Keratinocyte (primary cell): ENCODE measurements at regions not wholly inside any gene's neighbourhood (a gene's known extent, or its start where the extent isn't known, plus 50 kb on each side); places are given as distances from the start of the nearest gene placed in this dataset.

Experiments used
- DNase-seq: peaks from one replicate; pipeline ENCODE4 v3.0.0-alpha.2; 2011; ENCODE audit warnings: low read depth, missing footprints, low spot score
- FAIRE-seq: peaks from 2 replicates; lab custom pipeline; 2011; peaks lifted over from hg19 to GRCh38; lab: Jason Lieb, UNC
- H2AFZ ChIP-seq: 2 replicates; pipeline ENCODE4 v1.6.0; 2012; ENCODE audit warnings: low read length, control low read depth, inconsistent platforms; ENCODE audit not compliant: control insufficient read depth
- H3K27ac ChIP-seq: 2 replicates; pipeline ENCODE4 v1.5.1; 2011; ENCODE audit warnings: low read length; ENCODE audit not compliant: control insufficient read depth, insufficient read depth
- H3K27me3 ChIP-seq: 3 replicates; pipeline ENCODE4 v1.6.0; 2011; ENCODE audit warnings: low read length; ENCODE audit not compliant: control insufficient read depth, insufficient read depth; ENCODE audit errors: extremely low read depth
- H3K36me3 ChIP-seq, 2 experiments: 2 replicates in 1 of 2; 3 replicates in 1 of 2; pipeline ENCODE4 v1.5.1; 2011; ENCODE audit warnings: low read length in 2 of 2, mild to moderate bottlenecking in 1 of 2; ENCODE audit not compliant: control insufficient read depth in 2 of 2, insufficient read depth in 2 of 2; ENCODE audit errors: extremely low read depth in 1 of 2
- H3K4me1 ChIP-seq: 3 replicates; pipeline ENCODE4 v1.5.1; 2011; ENCODE audit warnings: low read length; ENCODE audit not compliant: control insufficient read depth, insufficient read depth; ENCODE audit errors: extremely low read depth
- H3K4me2 ChIP-seq: 3 replicates; pipeline ENCODE4 v1.6.0; 2011; ENCODE audit warnings: low read depth, low read length; ENCODE audit not compliant: control insufficient read depth, insufficient read depth; ENCODE audit errors: extremely low read depth
- H3K4me3 ChIP-seq, 3 experiments: fragments of 200-600 bp in 1 of 3; sonication (generic) in 1 of 3; 2 replicates in 2 of 3; 3 replicates in 1 of 3; pipeline ENCODE4 v1.5.1; 2011 to 2016; ENCODE audit warnings: low read length in 3 of 3, mild to moderate bottlenecking in 3 of 3, control low read depth in 2 of 3, inconsistent platforms in 1 of 3, low read depth in 1 of 3, mixed read lengths in 1 of 3, mixed run types in 1 of 3, moderate library complexity in 1 of 3; ENCODE audit not compliant: control insufficient read depth in 2 of 3, insufficient read depth in 2 of 3; ENCODE audit errors: extremely low read depth in 1 of 3
- H3K79me2 ChIP-seq: 2 replicates; pipeline ENCODE4 v1.6.0; 2012; ENCODE audit warnings: low read length; ENCODE audit not compliant: control insufficient read depth, insufficient read depth
- H3K9ac ChIP-seq: 3 replicates; pipeline ENCODE4 v1.6.0; 2011; ENCODE audit warnings: low read length; ENCODE audit not compliant: control insufficient read depth, insufficient read depth; ENCODE audit errors: extremely low read depth
- H3K9me1 ChIP-seq: 3 replicates; pipeline ENCODE4 v1.6.0; 2011; ENCODE audit warnings: low read length; ENCODE audit not compliant: control insufficient read depth, insufficient read depth; ENCODE audit errors: extremely low read depth
- H3K9me3 ChIP-seq: 2 replicates; pipeline ENCODE4 v1.5.1; 2012; ENCODE audit warnings: low read depth, low read length; ENCODE audit not compliant: control insufficient read depth
- H4K20me1 ChIP-seq: 3 replicates; pipeline ENCODE4 v1.6.0; 2011; ENCODE audit warnings: low read length; ENCODE audit not compliant: control insufficient read depth, insufficient read depth; ENCODE audit errors: extremely low read depth
- EZH2 ChIP-seq: IDR thresholded peaks from one replicate; pipeline ENCODE4 v1.6.1; 2012; ENCODE audit warnings: inconsistent platforms, mild to moderate bottlenecking, low read length, moderate library complexity
- dilution Hi-C: fragments of 300-500 bp; cut with MboI; formaldehyde crosslinking; loops from one replicate; pipeline ENCODE4 v1.7.0; 2020; ENCODE audit warnings: low sequenced_read_pairs; ENCODE audit not compliant: extremely low pct_ligation_motif_present
- TF ChIP-seq, protein P1 (sequence below), 3 experiments: IDR thresholded peaks in 1 of 3; conservative IDR thresholded peaks in 1 of 3; optimal IDR thresholded peaks in 1 of 3; 2 replicates in 2 of 3; 3 replicates in 1 of 3; pipeline versions ENCODE3 to v1.5.1; 2011; ENCODE audit warnings: low read length in 3 of 3, mild to moderate bottlenecking in 3 of 3, moderate library complexity in 2 of 3, control low read depth in 1 of 3, inconsistent platforms in 1 of 3; ENCODE audit not compliant: insufficient read depth in 2 of 3; ENCODE audit errors: extremely low read depth in 1 of 3

- no peaks in the 10 kb centered on the region for H3K9me3 ChIP-seq
- H3K4me2 ChIP-seq = no peak overlapping the region
- H3K27me3 ChIP-seq = no peaks in the 10 kb centered on the region
- H3K4me3 ChIP-seq = no peak overlapping the region
- FAIRE-seq = no peak
- no peak overlapping the region for H3K27ac ChIP-seq
- no peaks in the 10 kb centered on the region for H3K4me1 ChIP-seq
- no peak overlapping the region for H3K9ac ChIP-seq
- dilution Hi-C loops = no loop called here
- H2AFZ ChIP-seq = no peak overlapping the region
- H3K9me1 ChIP-seq = no peaks in the 10 kb centered on the region
- H4K20me1 ChIP-seq = no peaks in the 10 kb centered on the region
- no peak for DNase-seq
- no peaks in the 10 kb centered on the region for H3K36me3 ChIP-seq
- TF ChIP-seq, protein P1, sequence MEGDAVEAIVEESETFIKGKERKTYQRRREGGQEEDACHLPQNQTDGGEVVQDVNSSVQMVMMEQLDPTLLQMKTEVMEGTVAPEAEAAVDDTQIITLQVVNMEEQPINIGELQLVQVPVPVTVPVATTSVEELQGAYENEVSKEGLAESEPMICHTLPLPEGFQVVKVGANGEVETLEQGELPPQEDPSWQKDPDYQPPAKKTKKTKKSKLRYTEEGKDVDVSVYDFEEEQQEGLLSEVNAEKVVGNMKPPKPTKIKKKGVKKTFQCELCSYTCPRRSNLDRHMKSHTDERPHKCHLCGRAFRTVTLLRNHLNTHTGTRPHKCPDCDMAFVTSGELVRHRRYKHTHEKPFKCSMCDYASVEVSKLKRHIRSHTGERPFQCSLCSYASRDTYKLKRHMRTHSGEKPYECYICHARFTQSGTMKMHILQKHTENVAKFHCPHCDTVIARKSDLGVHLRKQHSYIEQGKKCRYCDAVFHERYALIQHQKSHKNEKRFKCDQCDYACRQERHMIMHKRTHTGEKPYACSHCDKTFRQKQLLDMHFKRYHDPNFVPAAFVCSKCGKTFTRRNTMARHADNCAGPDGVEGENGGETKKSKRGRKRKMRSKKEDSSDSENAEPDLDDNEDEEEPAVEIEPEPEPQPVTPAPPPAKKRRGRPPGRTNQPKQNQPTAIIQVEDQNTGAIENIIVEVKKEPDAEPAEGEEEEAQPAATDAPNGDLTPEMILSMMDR (optimal IDR thresholded peaks at IDR 0.05 in 1 of 3, IDR thresholded peaks at IDR 0.05 in 1 of 3, conservative IDR thresholded peaks at IDR 0.05 in 1 of 3; ENCODE audit: extremely low read depth in 1 of 3, insufficient read depth in 2 of 3, low read length in 3 of 3) = no peak
- no peak for TF ChIP-seq EZH2
- no peaks in the 10 kb centered on the region for H3K79me2 ChIP-seq
Observed at GRCh38 chr5:169522851-169523250, 60.7 kb upstream of the SPDL1 start.

DNA sequence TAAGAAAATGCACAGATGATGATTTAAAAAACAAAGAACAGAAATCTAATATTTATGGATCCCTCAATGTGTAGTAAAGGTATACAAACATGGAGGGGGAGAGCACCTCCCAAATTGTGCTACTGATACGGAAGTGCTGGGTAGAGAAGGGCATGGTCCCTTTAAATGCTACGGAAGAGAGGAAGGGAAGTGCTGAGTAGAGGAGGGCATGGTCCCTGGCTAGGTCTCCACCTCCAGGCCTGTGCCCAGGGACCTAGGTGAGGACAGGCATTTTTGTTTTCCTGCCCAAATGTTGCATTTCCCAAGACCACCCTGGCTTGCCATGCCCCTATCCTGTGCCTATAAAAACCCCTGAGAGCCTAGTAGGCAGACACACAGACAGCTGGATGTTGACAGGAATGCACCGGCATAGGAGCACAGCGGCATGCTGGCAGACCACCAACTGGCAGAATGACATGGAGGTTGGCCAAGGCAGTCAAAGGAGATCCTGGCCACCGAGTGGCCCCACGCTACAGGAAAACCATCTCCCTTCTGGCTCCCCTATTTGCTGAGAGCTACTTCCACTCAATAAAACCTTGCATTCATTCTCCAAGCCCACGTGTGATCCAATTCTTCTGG lies 62.1 kb upstream of the SPDL1 start:
- no peak overlapping the region for H3K9ac ChIP-seq
- FAIRE-seq = no peak
- no peak overlapping the region for H2AFZ ChIP-seq
- no peaks in the 10 kb centered on the region for H3K27me3 ChIP-seq
- H3K4me3 ChIP-seq = no peak overlapping the region
- H3K9me1 ChIP-seq = no peaks in the 10 kb centered on the region
- H3K27ac ChIP-seq = no peak overlapping the region
- no peaks in the 10 kb centered on the region for H3K4me1 ChIP-seq
- no peak overlapping the region for H3K4me2 ChIP-seq
- H4K20me1 ChIP-seq = no peaks in the 10 kb centered on the region
- TF ChIP-seq, protein P1 (optimal IDR thresholded peaks at IDR 0.05 in 1 of 3, IDR thresholded peaks at IDR 0.05 in 1 of 3, conservative IDR thresholded peaks at IDR 0.05 in 1 of 3; ENCODE audit: extremely low read depth in 1 of 3, insufficient read depth in 2 of 3, low read length in 3 of 3) = no peak
- TF ChIP-seq EZH2 = no peak
- H3K9me3 ChIP-seq = no peaks in the 10 kb centered on the region
- DNase-seq = no peak
- no peaks in the 10 kb centered on the region for H3K36me3 ChIP-seq
- no peaks in the 10 kb centered on the region for H3K79me2 ChIP-seq
- dilution Hi-C loops = no loop called here
